Activated CD8-positive, alpha-beta memory T cell treated with anti-CD3 and anti-CD28 coated beads for 36 hours (primary cell): ENCODE measurements at regions not wholly inside any gene's neighbourhood (a gene's known extent, or its start where the extent isn't known, plus 50 kb on each side); places are given as distances from the start of the nearest gene placed in this dataset.
"Not testable (repeated sequence)": the region's sequence is repeated elsewhere in the genome, so short reads cannot be mapped to it uniquely, and the experiment has no call there.

ENCODE experiments used
- CTCF ChIA-PET: fragments of 350-600 bp; sonication (Branson Sonifier 250); formaldehyde crosslinking; loops from one replicate; lab custom pipeline; 2021; ENCODE audit warnings: antibody characterized with exemption; lab: Charles Lee
- POLR2A ChIA-PET: fragments of 350-600 bp; sonication (Branson Sonifier 250); formaldehyde crosslinking; loops from one replicate; lab custom pipeline; 2021; ENCODE audit warnings: antibody characterized with exemption; lab: Charles Lee

DNA sequence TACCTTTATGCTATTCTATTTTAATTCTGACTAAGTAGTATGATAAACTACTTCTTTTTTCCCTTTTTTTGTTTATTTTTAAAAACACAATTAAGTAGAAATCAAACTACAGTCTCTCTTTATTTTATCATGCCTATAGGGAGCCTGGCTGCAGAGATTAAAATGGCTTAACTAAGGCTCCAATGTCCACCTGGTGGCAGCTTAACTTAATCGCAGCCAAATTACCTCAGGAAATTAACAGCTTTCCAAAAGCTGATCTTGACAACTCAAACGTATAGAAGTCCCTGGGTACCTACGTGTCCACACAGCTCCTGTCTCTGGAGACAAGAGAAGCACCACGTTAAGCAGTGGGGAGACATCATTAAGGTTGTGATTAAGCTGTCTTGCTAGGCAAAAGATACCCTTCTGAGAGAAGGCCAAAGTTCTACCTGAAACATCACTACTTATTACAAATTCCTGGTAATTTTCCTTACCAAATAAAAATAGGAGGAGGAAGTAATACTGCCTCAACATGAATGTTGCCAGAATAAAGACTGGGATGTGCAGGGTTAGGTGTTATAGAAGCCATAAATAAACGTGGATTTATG, 63.2 kb upstream of the SNX19 start:
- ChIA-PET CTCF (no interaction called here), POLR2A (no interaction called here)

DNA sequence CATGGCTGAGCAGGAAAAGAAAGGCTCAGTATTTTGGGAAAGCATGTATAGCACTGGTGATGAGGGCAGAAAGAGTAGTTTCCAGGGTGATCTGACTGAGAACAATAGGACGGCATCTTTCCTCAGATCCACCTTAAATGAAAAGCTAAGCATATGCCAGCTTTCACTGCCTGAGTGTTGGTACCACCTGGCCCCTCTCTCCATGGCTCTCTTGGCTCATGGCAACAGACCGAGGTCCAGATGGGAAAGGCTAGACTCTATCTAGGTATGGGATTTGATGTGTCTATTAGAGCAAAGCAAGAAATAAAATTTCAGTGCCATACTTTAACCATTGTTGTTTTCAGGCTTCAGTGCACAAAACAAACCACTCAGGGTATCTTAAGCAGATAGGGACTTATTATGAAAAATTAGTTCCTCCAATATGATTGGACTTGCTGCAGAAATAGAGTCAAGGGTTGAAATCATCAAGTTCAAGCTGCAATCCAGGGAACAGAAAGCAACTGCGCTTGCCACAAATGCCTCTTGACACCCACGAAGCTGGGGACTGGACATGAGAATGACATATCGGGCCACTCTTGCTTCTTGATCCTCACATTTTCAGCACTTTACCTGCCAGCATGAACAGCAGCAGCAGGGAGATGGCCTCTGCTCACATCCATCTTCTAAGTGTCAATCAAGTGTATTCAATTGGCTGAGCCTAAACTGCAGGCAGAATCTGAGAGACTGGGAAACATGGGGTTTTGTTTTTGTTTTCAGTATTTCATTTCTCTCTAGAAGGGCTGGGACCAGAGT, 64.0 kb upstream of the SNX19 start:
- CTCF ChIA-PET = no interaction called here
- POLR2A ChIA-PET = no interaction called here

DNA sequence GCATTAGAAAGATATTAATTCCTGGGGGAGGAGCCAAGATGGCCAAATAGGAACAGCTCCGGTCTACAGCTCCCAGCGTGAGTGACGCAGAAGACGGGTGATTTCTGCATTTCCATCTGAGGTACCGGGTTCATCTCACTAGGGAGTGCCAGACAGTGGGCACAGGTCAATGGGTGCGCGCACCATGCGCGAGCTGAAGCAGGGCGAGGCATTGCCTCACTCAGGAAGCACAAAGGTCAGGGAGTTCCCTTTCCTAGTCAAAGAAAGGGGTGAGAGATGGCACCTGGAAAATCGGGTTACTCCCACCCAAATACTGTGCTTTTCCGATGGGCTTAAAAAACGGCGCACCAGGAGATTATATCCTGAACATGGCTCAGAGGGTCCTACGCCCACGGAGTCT, 68.0 kb upstream of the SNX19 start:
- POLR2A ChIA-PET, CTCF ChIA-PET: not testable (repeated sequence)

DNA sequence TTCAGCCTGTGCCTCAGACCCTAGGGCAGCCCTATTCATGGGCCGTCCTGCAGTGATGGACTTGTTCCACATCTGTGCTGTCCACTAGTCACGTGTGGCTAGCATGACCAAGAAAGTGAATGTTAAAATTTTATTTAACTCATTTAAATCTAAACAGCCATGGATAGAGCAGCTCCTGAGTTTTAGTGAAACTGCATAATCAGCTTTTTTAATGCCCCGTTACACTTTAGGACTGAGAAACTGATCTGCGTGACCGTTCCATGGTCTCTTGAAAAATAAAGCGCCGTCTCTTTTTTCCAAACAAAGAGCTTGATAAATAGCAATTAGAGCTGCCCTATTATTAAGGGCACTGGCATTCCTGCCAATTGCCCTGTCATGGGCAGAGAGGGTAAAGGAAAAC, 76.5 kb upstream of the SNX19 start:
- POLR2A ChIA-PET = no interaction called here
- CTCF ChIA-PET = no interaction called here

DNA sequence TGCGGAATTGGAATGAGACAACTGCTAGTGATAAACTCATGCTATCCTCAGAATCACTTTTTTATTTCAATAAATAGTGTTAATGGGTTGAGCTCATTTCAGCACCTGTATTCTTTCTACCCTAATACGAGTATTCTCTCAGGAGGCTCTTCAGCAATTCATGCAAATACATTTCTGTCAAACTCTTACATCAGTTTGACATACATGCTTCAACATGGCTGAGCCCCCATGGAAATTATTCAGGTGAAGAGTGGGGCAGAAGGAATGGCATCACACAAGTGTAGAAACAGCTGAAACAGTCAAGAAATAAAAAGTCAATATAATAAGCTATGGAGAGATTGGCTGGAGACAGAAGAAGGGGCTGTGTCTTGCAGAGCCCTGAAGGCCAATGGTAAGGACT, 77.8 kb upstream of the SNX19 start:
- POLR2A ChIA-PET = no interaction called here
- CTCF ChIA-PET = no interaction called here

DNA sequence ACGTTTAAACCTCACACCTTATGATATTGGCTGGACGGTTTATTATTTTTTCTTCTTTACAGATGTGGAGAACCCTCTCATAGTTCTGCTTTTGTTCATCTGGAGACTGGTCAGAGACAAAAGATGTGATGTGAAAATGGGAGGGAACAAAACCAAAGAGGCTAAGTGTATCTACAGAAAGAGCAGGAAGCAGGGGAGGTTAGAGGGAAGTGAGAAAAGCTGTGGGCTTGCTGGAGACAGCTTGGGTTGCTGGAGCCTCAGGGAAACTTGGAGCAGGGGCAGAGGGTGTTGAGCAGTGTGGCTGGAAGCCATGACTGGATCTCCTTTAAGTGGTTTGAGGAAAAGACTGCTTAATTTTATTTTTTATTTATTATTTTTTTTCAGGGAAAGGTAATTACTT, 79.0 kb upstream of the SNX19 start:
- ChIA-PET POLR2A (no interaction called here), CTCF (no interaction called here)

DNA sequence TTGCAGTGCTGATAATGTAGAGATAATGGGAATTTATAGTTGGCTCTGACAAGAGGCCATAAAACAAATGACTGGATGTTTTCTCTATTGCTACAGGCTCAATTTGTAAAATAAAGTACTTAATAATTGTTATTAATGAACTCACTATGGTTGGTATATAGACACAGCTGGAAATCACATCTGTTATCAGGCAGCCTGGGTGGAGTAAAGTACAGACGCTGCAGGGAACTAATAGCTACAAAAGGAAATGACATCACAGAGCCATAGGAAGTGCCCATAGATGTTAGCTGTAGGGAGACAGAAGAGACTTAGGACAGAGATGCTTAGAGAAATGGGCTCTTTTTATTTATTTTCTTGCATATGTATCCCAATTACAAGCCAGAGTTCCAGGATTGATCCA, 81.0 kb upstream of the SNX19 start:
- CTCF ChIA-PET = no interaction called here
- POLR2A ChIA-PET = no interaction called here

DNA sequence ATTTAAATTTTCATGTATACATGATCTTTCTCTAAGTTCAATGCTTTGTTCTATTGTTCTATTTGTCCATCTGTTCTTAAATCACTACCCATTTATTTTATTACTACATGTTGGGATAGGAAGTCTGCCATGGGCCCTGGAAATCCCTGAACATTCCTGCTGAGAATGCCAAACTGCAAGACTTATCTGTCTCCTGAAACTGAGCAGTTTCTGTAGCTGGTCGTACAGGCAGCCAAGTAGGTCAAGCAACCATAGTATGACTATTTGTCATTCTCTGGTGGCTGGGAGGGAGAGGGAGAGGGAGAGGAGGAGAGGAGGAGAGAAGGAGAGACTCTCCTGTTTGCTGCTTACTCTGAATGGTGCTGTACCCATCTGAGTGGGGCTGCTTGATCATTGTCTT, 82.8 kb upstream of the SNX19 start:
- ChIA-PET CTCF (no interaction called here), POLR2A (no interaction called here)

DNA sequence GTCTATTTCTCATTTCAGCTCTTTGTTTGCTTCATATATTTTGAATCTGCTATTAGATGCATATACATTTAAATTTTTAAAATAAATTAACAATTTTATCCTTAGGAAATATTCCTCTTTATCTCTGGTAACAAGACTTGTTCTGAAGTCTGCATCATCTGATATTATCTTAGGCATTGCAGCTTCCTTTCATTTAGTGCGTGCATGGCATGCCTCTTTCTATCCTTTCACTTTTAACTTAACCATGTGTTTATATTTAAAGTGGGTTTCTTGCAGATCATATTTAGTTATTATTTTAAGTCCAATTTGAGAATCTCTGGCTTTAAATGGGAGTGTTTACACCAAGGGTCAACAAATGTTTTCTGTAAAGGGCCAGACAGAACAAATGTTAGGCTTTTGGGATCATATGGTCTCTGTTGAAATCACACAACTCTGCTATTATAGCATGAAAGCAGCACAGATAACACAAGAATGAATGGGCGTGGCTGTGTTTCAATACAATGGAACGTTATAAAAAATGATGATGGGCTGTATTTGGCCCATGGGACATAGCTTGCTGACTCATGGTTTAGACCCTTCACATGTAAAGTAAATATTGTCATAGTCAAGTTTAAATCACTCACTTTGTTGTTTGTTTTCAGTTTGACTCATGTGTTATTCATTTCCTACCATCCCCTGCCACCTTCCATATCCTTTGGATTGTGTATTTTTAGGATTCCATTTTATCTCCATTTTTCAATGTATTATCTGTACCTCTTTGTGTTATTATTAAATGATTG, 83.9 kb upstream of the SNX19 start:
- CTCF ChIA-PET = no interaction called here
- POLR2A ChIA-PET = no interaction called here

DNA sequence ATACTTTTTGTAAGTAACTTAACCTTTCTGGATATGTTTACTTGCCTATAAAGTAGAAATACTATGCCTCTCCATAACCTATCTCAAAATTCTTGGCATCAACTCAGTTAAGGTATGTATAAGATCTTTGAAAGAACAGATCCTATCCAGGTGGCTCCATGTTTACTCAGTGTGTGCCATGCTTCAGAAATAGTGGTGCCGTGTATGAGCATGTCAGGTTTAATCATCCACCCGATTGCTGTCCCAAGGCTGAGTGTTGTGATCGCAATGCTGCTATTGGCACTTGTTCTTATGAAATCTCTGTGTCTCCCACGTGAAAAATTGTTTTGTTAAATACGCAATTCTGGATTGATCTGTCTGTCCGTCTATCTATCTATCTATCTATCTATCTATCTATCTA, 85.9 kb upstream of the SNX19 start:
- POLR2A ChIA-PET = no interaction called here

DNA sequence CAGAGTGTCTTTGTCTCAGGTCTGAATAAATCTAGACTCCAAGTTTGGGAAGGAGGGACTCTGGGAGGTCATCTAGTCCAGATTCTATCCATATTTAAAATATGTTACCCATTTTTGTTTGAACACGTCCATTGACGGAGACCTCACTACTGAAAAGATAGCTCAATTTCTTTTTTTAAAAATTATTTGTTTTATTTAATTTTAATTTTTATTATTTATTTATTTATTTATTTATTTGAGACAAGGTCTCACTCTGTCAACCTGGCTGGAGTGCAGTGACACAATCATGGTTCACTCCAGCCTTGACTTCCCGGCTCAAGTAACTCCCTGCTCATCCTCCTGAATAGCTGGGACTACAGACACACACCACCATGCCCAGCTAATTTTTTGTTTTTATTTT, 89.5 kb upstream of the SNX19 start:
- POLR2A ChIA-PET = no interaction called here
- CTCF ChIA-PET = no interaction called here

More for the DNA sequence above, 85.9 kb upstream of the SNX19 start:
- CTCF ChIA-PET = no interaction called here

DNA sequence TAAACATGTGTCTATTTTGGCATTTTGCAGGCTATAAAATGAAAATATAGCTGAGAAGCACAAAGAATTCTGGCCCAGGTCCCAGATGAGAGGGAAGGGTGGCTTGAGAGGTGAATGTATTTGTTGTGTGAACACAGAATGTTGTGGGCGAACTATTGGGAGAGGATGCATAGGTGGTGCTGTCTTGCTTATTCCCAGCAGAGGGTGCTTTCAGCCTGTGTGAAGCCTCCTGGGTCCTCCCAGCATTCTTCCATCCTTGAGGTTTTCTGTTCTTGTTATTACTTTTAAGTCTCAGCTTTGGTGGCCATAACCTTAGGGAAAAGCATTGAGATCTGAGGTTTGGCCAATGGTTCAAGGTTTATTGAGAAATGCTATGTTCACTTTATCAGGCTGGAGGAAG, 108.7 kb upstream of the SNX19 start:
- CTCF ChIA-PET = no interaction called here

DNA sequence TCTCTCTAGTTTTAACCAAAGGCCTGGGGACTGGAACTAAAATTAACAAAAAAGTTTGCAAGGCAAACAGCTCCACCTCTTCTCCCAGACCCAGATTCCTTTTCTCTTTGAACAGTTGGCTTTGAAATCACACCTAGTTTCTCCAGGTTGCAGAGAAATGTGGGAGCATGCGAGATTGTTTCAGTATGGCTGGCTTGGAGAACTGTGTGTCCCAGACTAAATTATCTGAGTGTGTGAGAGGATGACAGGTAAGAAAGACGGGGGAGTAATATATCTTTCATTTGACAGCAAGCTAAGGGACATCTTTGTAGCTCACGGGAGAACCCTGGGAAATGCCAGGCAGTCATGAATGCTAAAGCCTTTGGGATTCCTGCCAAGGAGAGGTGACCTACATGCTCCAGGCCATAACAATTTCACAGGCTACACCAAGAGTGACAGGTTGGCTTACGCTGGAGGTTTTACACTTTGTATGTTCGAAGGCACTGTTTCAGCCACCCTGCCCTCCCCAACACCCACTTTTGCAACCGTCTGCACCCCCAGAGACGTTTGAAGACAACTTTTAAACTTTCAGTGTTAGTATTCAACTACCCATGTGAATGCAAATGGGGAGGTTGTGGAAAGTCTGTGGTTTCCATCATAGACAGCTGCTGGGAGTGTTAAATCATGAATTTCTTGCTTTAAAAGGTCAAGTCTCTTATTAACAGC, 109.3 kb upstream of the SNX19 start:
- CTCF ChIA-PET = no interaction called here
- POLR2A ChIA-PET = no interaction called here

More for the DNA sequence above, 108.7 kb upstream of the SNX19 start:
- POLR2A ChIA-PET = no interaction called here

DNA sequence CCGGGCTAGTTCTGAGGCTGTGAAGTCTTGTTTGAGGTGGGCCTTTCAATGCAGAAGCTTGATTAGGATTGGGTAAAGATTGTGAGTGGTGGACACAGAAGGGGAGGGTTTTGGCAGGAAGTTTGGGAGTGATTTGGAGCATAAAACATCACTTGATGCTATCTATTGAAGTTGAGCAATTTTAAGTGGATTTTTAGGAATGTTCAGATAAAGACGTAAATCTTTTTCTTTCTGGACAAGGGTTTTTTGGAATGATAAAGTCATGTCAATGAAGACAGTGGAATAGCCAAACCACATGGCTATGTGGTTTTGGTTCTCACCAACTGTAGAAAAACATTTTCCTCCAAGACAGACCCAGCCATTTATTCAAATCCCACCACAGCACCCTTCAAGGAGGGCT, 111.2 kb upstream of the SNX19 start:
- ChIA-PET CTCF (no interaction called here), POLR2A (no interaction called here)

DNA sequence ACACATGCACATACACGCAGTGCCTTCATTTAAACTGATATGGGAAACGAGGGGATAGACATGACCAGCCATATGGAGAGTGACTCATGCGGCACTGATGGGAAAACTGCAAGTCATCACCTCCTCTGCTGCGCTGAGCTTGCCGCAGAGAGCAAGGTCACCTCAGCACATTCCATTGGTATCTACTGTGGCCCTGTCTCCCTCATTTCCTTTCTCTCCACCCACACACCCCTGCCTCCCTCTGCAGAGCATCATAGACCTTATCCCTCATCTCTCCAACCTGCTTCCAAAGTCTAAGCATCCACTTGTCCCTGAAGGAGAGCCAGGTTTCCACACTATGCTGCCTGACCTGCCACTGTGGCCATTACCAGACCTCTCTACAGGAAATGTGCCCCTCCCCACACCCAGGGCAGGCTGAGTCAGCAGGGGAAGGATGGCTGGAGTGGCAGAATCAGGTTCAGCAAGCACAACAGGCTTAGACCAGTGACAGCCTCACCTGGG, 116.9 kb upstream of the SNX19 start:
- ChIA-PET POLR2A (no interaction called here), CTCF (no interaction called here)

DNA sequence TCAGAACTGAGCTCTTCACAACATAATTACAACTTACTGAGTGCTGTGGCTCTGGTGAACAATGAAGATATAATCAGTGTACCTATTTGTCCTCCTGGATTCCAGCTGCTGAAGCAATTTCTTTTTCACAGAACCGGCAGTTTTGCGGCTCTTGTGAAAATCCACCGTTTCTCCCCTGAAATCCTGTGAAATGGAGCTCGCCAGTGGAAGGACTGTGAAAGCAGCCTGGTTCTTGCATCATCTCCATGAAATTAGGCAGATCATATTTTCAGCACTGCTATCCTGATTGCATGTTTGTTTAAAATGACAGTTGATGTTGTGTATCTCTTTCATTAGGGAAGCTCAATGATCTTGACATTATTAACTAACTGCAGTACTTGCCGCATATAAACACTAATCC, 120.2 kb upstream of the SNX19 start:
- ChIA-PET POLR2A (no interaction called here), CTCF (no interaction called here)

DNA sequence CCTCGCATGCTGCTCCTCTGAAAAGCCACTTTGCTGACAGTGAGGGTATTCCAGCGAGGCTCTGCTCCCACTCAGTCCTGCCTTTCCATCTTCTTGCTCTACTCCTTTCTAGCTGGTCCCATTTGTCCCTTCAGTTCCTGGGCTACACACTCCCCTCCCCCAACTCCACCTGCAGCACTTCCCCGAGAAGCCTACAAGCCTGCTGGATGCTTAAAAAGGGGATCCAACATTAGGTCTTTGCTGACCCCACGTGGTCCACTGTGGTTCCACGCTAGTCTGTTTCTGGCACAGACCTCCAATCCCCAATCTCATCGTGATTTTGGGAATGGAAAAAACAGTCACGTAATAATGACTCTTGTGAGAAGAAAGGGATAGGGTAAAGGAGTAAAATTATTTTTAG, 121.6 kb upstream of the SNX19 start:
- ChIA-PET CTCF (no interaction called here), POLR2A (no interaction called here)

DNA sequence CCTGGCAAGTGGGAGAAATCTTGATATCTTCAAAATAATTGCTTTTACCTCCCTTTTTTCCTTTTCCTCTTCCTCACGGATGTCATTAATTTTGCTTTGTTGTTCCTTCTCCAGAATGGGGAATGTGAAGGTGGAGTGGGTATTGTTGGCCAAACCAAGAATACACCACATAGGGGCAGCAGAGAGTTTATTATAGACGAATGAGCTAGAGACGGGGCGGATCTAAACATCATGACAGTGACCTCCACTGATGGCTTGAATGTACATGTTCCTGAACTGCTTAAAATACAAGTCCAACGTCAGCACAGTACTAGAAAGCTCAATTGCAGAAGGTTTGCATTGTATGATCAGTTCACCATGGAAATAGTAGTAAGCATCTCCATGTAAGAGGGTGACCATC, 122.3 kb upstream of the SNX19 start:
- POLR2A ChIA-PET = no interaction called here
- CTCF ChIA-PET = no interaction called here

DNA sequence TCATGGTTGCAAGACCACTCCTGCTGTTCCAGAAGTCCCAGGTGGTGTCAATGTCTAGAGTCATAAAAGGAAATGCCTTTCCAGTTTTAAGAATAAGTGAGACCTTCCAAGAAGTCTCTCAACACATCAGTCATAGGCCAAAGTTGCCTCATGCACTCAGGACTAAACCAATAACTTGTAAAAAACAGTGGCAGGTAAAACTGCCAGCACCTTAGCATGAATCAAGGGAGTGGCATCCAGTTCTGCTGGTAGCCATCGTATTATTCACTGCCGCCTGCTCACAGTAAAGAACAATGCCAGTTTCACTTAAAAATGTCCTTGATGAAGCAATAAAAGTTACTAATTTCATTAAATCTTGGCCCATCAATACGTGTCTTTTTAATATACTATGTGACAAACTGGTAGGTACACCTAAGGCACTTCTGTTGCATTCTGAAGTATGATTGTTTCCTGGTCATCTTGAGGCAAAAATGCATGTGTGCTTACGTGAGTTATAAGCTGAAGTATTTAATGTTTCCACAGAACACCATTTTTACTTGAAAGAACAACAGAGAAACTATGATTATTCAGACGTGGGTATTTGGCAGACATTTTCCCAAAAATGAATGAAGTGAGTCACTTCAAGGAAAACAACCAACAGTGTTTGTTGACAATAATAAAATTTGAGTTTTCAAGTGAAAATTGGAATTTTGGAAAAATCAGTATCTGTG, 125.2 kb upstream of the SNX19 start:
- ChIA-PET CTCF (no interaction called here), POLR2A (no interaction called here)

DNA sequence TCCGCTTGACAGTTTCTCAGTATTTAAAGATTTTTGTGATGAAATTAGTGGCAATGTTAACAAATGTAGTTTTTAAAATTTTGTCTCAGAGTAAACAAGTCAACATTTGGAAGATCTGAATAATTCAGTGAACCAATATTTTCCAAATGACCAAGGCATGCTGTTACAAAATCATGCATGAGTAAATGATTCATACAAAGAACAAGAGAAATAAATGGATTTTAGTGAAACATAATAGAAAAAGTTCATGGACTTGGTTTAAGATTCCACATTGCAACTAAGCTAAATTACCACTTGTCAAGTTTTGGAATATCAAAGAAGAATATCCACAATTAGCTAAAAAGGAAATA, 125.7 kb upstream of the SNX19 start:
- POLR2A ChIA-PET = no interaction called here
- CTCF ChIA-PET = no interaction called here
